GM18870 (cell line): ENCODE measurements at regions not wholly inside any gene's neighbourhood (a gene's known extent, or its start where the extent isn't known, plus 50 kb on each side); places are given as distances from the start of the nearest gene placed in this dataset.
A peak's percentile ranks its signal among the peaks of the same experiment; 100 is the strongest.

Experiments used
- ATAC-seq: cut with Tn5 transposase; IDR thresholded peaks from one replicate; pipeline ENCODE4 v1.9.1; 2021; ENCODE audit warnings: moderate library complexity; ENCODE audit not compliant: unreplicated experiment

GRCh38 chr14:101064121-101064661, 160.7 kb upstream of the RTL1 start:
- ATAC-seq, result no peak

- no peak for ATAC-seq
These were observed 161.2 kb upstream of the RTL1 start for GRCh38 chr14:101064718-101065117.

- no peak for ATAC-seq
These were observed 161.7 kb upstream of the RTL1 start for GRCh38 chr14:101065246-101065645.

GRCh38 chr14:101065696-101066694, 162.5 kb upstream of the RTL1 start:
- ATAC-seq, result no peak

- no peak for ATAC-seq
These were observed 163.4 kb upstream of the RTL1 start for GRCh38 chr14:101066826-101067510.

- ATAC-seq, result no peak
These were observed 165.0 kb upstream of the RTL1 start for GRCh38 chr14:101068313-101069227.

GRCh38 chr14:101069228-101069549, 165.7 kb upstream of the RTL1 start:
- ATAC-seq, result no peak

GRCh38 chr14:101069666-101070362, 166.3 kb upstream of the RTL1 start:
- no peak for ATAC-seq

GRCh38 chr14:101070540-101071492, 167.3 kb upstream of the RTL1 start:
- no peak for ATAC-seq

- no peak for ATAC-seq
These were observed 168.0 kb upstream of the RTL1 start for GRCh38 chr14:101071493-101071906.

GRCh38 chr14:101072070-101072469, 168.5 kb upstream of the RTL1 start:
- ATAC-seq, result no peak

- ATAC-seq, result no peak
These were observed 169.0 kb upstream of the RTL1 start for GRCh38 chr14:101072531-101072930.

GRCh38 chr14:101072945-101073597, 169.5 kb upstream of the RTL1 start:
- peak; percentile 86 for ATAC-seq

GRCh38 chr14:101073598-101073965, 170.1 kb upstream of the RTL1 start:
- ATAC-seq, result no peak

- no peak for ATAC-seq
These were observed 170.9 kb upstream of the RTL1 start for GRCh38 chr14:101074196-101075024.

GRCh38 chr14:101075025-101075800, 171.7 kb upstream of the RTL1 start:
- ATAC-seq, result peak; percentile 45

- ATAC-seq, result no peak
These were observed 172.4 kb upstream of the RTL1 start for GRCh38 chr14:101075801-101076413.
